SW 1271 (cell line): ENCODE measurements at regions not wholly inside any gene's neighbourhood (a gene's known extent, or its start where the extent isn't known, plus 50 kb on each side); places are given as distances from the start of the nearest gene placed in this dataset.
"Not testable (repeated sequence)": the region's sequence is repeated elsewhere in the genome, so short reads cannot be mapped to it uniquely, and the experiment has no call there.

Experiments used
- DNase-seq, 2 experiments: peaks; one replicate each; lab custom pipeline; 2025; lab: John Stamatoyannopoulos, UW

- DNase-seq: peak in 1 of 2 experiments; percentile 58
Observed at GRCh38 chr14:103260629-103261124, 73.4 kb upstream of the EIF5 start.

GRCh38 chr14:103267226-103267910 lies 66.7 kb upstream of the EIF5 start:
- no peak for DNase-seq

- DNase-seq: no peak
Observed at GRCh38 chr14:103271189-103271588, 62.8 kb upstream of the EIF5 start.

- DNase-seq: no peak
Observed at GRCh38 chr14:103273145-103273744, 60.8 kb upstream of the EIF5 start.

GRCh38 chr14:103273745-103274615 lies 60.1 kb upstream of the EIF5 start:
- DNase-seq: no peak

GRCh38 chr14:103275000-103275399 lies 59.0 kb upstream of the EIF5 start:
- DNase-seq: no peak

GRCh38 chr14:103277931-103278330 lies 56.1 kb upstream of the EIF5 start:
- no peak for DNase-seq

- no peak for DNase-seq
Observed at GRCh38 chr14:103279142-103280025, 54.7 kb upstream of the EIF5 start.

- DNase-seq: no peak
Observed at GRCh38 chr14:103280278-103280928, 53.6 kb upstream of the EIF5 start.

GRCh38 chr14:103281496-103282231 lies 52.4 kb upstream of the EIF5 start:
- no peak for DNase-seq

- DNase-seq: not testable (repeated sequence)
Observed at GRCh38 chr14:103282309-103282708, 51.7 kb upstream of the EIF5 start.

- no peak for DNase-seq
Observed at GRCh38 chr14:103282932-103283331, 51.1 kb upstream of the EIF5 start.

- no peak for DNase-seq
Observed at GRCh38 chr14:103283916-103284315, 50.1 kb upstream of the EIF5 start.
